B cell (primary cell): ENCODE measurements at regions not wholly inside any gene's neighbourhood (a gene's known extent, or its start where the extent isn't known, plus 50 kb on each side); places are given as distances from the start of the nearest gene placed in this dataset.

Experiments used
- ATAC-seq: fragments of 200-7000 bp; cut with Tn5 transposase; one replicate; pipeline ENCODE4 v1.10.0; 2021; ENCODE audit warnings: low read depth, mild to moderate bottlenecking, moderate number of reproducible peaks, moderate library complexity
- CTCF ChIA-PET: fragments of 350-600 bp; sonication (Branson Sonifier 250); formaldehyde crosslinking; loops from one replicate; lab custom pipeline; 2021; ENCODE audit warnings: antibody characterized with exemption, inconsistent platforms; lab: Charles Lee
- POLR2A ChIA-PET: fragments of 350-600 bp; sonication (Branson Sonifier 250); formaldehyde crosslinking; loops from one replicate; lab custom pipeline; 2021; ENCODE audit warnings: antibody characterized with exemption; lab: Charles Lee
- DNase-seq: peaks from one replicate; pipeline ENCODE4 v3.0.0; 2013
- H2AFZ ChIP-seq: 2 replicates; pipeline ENCODE4 v1.6.1; 2012; ENCODE audit warnings: mild to moderate bottlenecking, low read depth, low read length; ENCODE audit not compliant: insufficient read depth, poor library complexity, severe bottlenecking
- H3K27ac ChIP-seq, 2 donors: 1 replicate in 1 of 2; 2 replicates in 1 of 2; pipeline ENCODE4 v1.5.1; 2012 to 2013; ENCODE audit warnings: low read length in 2 of 2, mild to moderate bottlenecking in 2 of 2, moderate library complexity in 1 of 2
- H3K27me3 ChIP-seq, 4 experiments: fragments of 200-600 bp in 1 of 4; sonication (generic) in 1 of 4; replicated peaks in 1 of 4; 1 replicate in 2 of 4; 2 replicates in 2 of 4; pipeline versions ENCODE4 v1.6.1 to v1.7.0; 2013 to 2016; ENCODE audit warnings: low read length in 3 of 4, mild to moderate bottlenecking in 2 of 4, mixed read lengths in 1 of 4, moderate library complexity in 1 of 4; ENCODE audit not compliant: insufficient read depth in 4 of 4, control insufficient read depth in 3 of 4; ENCODE audit errors: control extremely low read depth in 1 of 4
- H3K36me3 ChIP-seq, 2 experiments: replicated peaks in 1 of 2; 1 replicate in 1 of 2; 2 replicates in 1 of 2; pipeline versions ENCODE4 v1.6.1 to v1.7.1; 2013; ENCODE audit warnings: low read length in 1 of 2; ENCODE audit not compliant: insufficient read depth in 2 of 2, control insufficient read depth in 1 of 2; ENCODE audit errors: control extremely low read depth in 1 of 2, extremely low read depth in 1 of 2
- H3K4me1 ChIP-seq, 2 donors: fragments of 200-600 bp in 1 of 2; sonication (generic) in 1 of 2; 1 replicate in 1 of 2; 2 replicates in 1 of 2; pipeline versions ENCODE4 v1.5.1 to v1.6.1; 2013 to 2017; ENCODE audit warnings: low read length in 2 of 2; ENCODE audit not compliant: control insufficient read depth in 2 of 2, insufficient read depth in 2 of 2
- H3K4me2 ChIP-seq: replicated peaks from 2 replicates; pipeline ENCODE3; 2012; ENCODE audit warnings: mild to moderate bottlenecking, low read depth, low read length; ENCODE audit not compliant: poor library complexity, severe bottlenecking
- H3K4me3 ChIP-seq, 5 experiments: fragments of 200-600 bp in 1 of 5; sonication (generic) in 1 of 5; 1 replicate in 3 of 5; 2 replicates in 2 of 5; pipeline versions ENCODE4 v1.5.1 to v1.7.0; 2011 to 2016; ENCODE audit warnings: low read length in 4 of 5, mild to moderate bottlenecking in 4 of 5, low read depth in 2 of 5, control low read depth in 1 of 5, moderate library complexity in 1 of 5; ENCODE audit not compliant: insufficient read depth in 1 of 5; ENCODE audit errors: control extremely low read depth in 1 of 5, extremely low read depth in 1 of 5
- H3K79me2 ChIP-seq: fragments of 200-600 bp; sonication (generic); one replicate; pipeline ENCODE4 v1.6.0; 2016; ENCODE audit warnings: low read length; ENCODE audit not compliant: control insufficient read depth, insufficient read depth
- H3K9ac ChIP-seq: fragments of 200-600 bp; sonication (generic); 2 replicates; pipeline ENCODE4 v1.6.1; 2017; ENCODE audit warnings: mild to moderate bottlenecking, low read length, moderate library complexity
- H3K9me3 ChIP-seq, 3 donors: one replicate each; pipeline versions ENCODE4 v1.6.1 to v1.7.1; 2013; ENCODE audit warnings: low read length in 2 of 3; ENCODE audit not compliant: control insufficient read depth in 2 of 3, insufficient read depth in 1 of 3; ENCODE audit errors: control extremely low read depth in 1 of 3
- H4K20me1 ChIP-seq: 2 replicates; pipeline ENCODE4 v1.6.0; 2012; ENCODE audit warnings: mild to moderate bottlenecking, low read length; ENCODE audit not compliant: insufficient read depth, control insufficient read depth, poor library complexity, severe bottlenecking
- H3K27ac Mint-ChIP-seq: one replicate; pipeline ENCODE4 v1.8.0; 2021; ENCODE audit warnings: mixed read lengths
- H3K27me3 Mint-ChIP-seq: one replicate; pipeline ENCODE4 v1.8.0; 2021; ENCODE audit warnings: mixed read lengths
- H3K4me1 Mint-ChIP-seq: one replicate; pipeline ENCODE4 v1.8.0; 2021; ENCODE audit warnings: mixed read lengths
- H3K4me3 Mint-ChIP-seq: one replicate; pipeline ENCODE4 v1.8.0; 2021; ENCODE audit warnings: mixed read lengths
- H3K9me3 Mint-ChIP-seq: one replicate; pipeline ENCODE4 v1.8.0; 2022; ENCODE audit warnings: mixed read lengths; ENCODE audit not compliant: insufficient read depth
- CTCF ChIP-seq: fragments of 200-600 bp; IDR thresholded peaks from one replicate; pipeline ENCODE4 v1.8.0; 2022; ENCODE audit warnings: antibody characterized with exemption, mild to moderate bottlenecking
- EZH2 ChIP-seq: IDR thresholded peaks from 2 replicates; pipeline ENCODE4 v1.6.1; 2012; ENCODE audit warnings: borderline replicate concordance, low read depth, mild to moderate bottlenecking, moderate library complexity, low read length; ENCODE audit not compliant: insufficient read depth, poor library complexity, severe bottlenecking
- WGBS: methylation state at CpG from one replicate; pipeline ENCODE4 v1.1.5; 2013; ENCODE audit warnings: missing lambda C conversion rate; ENCODE audit not compliant: insufficient coverage; 5-methylcytosine and 5-hydroxymethylcytosine counted together
- intact Hi-C: fragments of 100-400 bp; cut with micrococcal nuclease; formaldehyde crosslinking; loops from one replicate; pipeline ENCODE4 v1.10.0; 2022

GRCh38 chr2:51222106-51222505 lies 190.2 kb upstream of the NRXN1 start:
- ChIA-PET POLR2A (no interaction called here), CTCF (no interaction called here)
- ATAC-seq (no peak), DNase-seq (no peak)
- Mint-ChIP-seq H3K4me1 (no peaks in the 10 kb centered on the region), H3K27ac (no peak overlapping the region), H3K4me3 (no peak overlapping the region), H3K9me3 (peaks cover 3% of the 10 kb centered on the region), H3K27me3 (no peaks in the 10 kb centered on the region)
- Histone ChIP-seq H3K79me2 (no peaks in the 10 kb centered on the region), H3K4me2 (no peak overlapping the region), H3K36me3 (no peaks in the 10 kb centered on the region), H2AFZ (no peak overlapping the region), H3K27ac (no peak overlapping the region), H3K4me1 (no peaks in the 10 kb centered on the region), H4K20me1 (no peaks in the 10 kb centered on the region), H3K9me3 (peaks cover 0 to 2% (median 0%) of the 10 kb centered on the region in 3 donors), H3K4me3 (no peak overlapping the region), H3K27me3 (no peaks in the 10 kb centered on the region), H3K9ac (no peak overlapping the region)
- WGBS: no CpG with 5 or more reads among the region's 4 CpGs
- intact Hi-C loops: no loop called here
- TF ChIP-seq CTCF (no peak), EZH2 (no peak)

DNA sequence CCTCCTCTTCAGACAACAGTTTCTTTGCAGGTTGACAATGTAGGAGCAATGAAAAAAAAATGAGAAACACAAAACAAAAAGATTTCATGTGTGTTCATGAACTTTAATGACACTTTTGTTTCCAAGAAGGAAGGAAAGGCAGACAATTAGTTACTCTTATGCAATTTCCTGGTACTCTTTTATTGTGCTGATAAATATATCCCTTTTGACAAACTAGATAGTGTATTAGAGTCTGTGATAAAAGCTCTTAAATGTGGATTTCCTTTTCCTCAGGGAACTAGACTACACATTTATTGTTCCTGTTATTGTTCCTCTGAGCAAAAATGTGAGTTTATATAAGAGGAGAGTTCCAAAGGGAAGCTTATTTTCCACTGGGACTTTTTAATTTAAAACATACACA lies 188.7 kb upstream of the NRXN1 start:
- ChIA-PET CTCF (no interaction called here), POLR2A (no interaction called here)
- Histone ChIP-seq H3K9ac (no peak overlapping the region), H3K4me2 (no peak overlapping the region), H3K79me2 (no peaks in the 10 kb centered on the region), H3K27ac (no peak overlapping the region), H3K4me1 (no peaks in the 10 kb centered on the region), H3K4me3 (no peak overlapping the region), H3K9me3 (peaks cover 0 to 2% (median 0%) of the 10 kb centered on the region in 3 donors), H3K36me3 (no peaks in the 10 kb centered on the region), H4K20me1 (no peaks in the 10 kb centered on the region), H3K27me3 (no peaks in the 10 kb centered on the region), H2AFZ (no peak overlapping the region)
- no peaks in the 10 kb centered on the region for H3K4me1 Mint-ChIP-seq
- intact Hi-C loops: no loop called here
- no peak overlapping the region for H3K4me3 Mint-ChIP-seq
- ATAC-seq (no peak), DNase-seq (no peak)
- no peaks in the 10 kb centered on the region for H3K27me3 Mint-ChIP-seq
- H3K9me3 Mint-ChIP-seq: peaks cover 3% of the 10 kb centered on the region
- TF ChIP-seq EZH2: no peak
- no peak for TF ChIP-seq CTCF
- no peak overlapping the region for H3K27ac Mint-ChIP-seq
